BE2C (cell line): ENCODE measurements at regions not wholly inside any gene's neighbourhood (a gene's known extent, or its start where the extent isn't known, plus 50 kb on each side); places are given as distances from the start of the nearest gene placed in this dataset.

Experiments
- DNase-seq: peaks from one replicate; pipeline ENCODE4 v3.0.0-alpha.2; 2020
- H3K27me3 ChIP-seq: fragments of 250-450 bp; sonication (Bioruptor Pico); 2 replicates; pipeline ENCODE4 v1.5.1; 2020; ENCODE audit warnings: mild to moderate bottlenecking
- H3K36me3 ChIP-seq: fragments of 250-450 bp; sonication (Bioruptor Pico); 2 replicates; pipeline ENCODE4 v1.5.1; 2020; ENCODE audit warnings: mild to moderate bottlenecking
- H3K4me1 ChIP-seq: fragments of 250-450 bp; sonication (Bioruptor Pico); 2 replicates; pipeline ENCODE4 v1.5.1; 2020
- H3K4me3 ChIP-seq: 2 replicates; pipeline ENCODE4 v1.5.1; 2011; ENCODE audit warnings: low read depth, low read length
- H3K9me3 ChIP-seq: fragments of 250-450 bp; sonication (Bioruptor Pico); 2 replicates; pipeline ENCODE4 v1.5.1; 2020
- TF ChIP-seq, protein P1 (sequence below): IDR thresholded peaks from 2 replicates; pipeline ENCODE4 v1.5.1; 2012; ENCODE audit warnings: mild to moderate bottlenecking, low read depth, low read length

DNA sequence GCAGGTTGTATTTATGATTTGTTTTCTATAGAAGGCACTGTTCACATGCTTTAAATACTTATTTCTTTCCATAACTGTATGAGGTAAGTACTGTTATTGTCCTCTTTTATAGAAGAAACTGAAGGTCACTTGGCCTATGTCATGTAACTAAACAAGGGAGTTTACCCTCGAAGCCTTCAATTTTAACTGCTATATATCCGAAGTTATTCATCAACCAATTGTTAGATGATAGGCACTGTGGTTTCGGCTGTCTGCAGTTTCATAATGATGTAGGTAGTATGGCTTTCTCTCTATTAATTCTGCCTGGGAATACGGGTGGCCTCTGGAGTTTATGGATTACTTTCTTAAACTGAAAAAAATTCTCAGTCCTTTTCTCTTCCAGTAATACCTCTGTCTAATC is 413.3 kb upstream of the ADGRL2 start:
- no peak for DNase-seq
- H3K9me3 ChIP-seq: no peaks in the 10 kb centered on the region
- no peak overlapping the region for H3K4me3 ChIP-seq
- peaks cover 4% of the 10 kb centered on the region; the same call in 1 of the 2 replicates for H3K4me1 ChIP-seq
- no peaks in the 10 kb centered on the region for H3K27me3 ChIP-seq
- TF ChIP-seq, protein P1, sequence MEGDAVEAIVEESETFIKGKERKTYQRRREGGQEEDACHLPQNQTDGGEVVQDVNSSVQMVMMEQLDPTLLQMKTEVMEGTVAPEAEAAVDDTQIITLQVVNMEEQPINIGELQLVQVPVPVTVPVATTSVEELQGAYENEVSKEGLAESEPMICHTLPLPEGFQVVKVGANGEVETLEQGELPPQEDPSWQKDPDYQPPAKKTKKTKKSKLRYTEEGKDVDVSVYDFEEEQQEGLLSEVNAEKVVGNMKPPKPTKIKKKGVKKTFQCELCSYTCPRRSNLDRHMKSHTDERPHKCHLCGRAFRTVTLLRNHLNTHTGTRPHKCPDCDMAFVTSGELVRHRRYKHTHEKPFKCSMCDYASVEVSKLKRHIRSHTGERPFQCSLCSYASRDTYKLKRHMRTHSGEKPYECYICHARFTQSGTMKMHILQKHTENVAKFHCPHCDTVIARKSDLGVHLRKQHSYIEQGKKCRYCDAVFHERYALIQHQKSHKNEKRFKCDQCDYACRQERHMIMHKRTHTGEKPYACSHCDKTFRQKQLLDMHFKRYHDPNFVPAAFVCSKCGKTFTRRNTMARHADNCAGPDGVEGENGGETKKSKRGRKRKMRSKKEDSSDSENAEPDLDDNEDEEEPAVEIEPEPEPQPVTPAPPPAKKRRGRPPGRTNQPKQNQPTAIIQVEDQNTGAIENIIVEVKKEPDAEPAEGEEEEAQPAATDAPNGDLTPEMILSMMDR: no peak
- no peaks in the 10 kb centered on the region for H3K36me3 ChIP-seq

DNA sequence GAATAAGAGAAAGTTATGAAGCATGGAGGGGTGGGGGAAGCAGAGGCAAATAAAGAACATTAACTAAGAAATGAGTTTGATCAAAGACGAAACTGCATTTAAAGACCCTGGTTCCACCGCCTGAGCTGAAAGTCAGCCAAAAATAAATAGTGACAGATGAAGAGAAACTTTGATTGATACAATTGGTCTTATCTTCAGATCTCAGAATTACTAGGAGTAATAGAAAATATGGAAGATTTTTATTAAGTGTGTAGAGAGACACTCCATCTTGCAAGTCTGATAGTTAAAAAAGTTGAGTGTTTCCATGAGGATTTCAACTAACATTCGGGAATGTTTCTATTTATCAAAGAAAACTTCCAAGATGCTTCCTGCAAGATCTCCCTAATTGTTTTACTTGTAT is 418.2 kb upstream of the ADGRL2 start:
- TF ChIP-seq, protein P1: no peak
- Histone ChIP-seq H3K4me3 (no peak overlapping the region), H3K27me3 (no peaks in the 10 kb centered on the region), H3K9me3 (no peaks in the 10 kb centered on the region), H3K4me1 (peaks cover 4% of the 10 kb centered on the region; the same call in 1 of the 2 replicates), H3K36me3 (no peaks in the 10 kb centered on the region)
- DNase-seq: no peak

DNA sequence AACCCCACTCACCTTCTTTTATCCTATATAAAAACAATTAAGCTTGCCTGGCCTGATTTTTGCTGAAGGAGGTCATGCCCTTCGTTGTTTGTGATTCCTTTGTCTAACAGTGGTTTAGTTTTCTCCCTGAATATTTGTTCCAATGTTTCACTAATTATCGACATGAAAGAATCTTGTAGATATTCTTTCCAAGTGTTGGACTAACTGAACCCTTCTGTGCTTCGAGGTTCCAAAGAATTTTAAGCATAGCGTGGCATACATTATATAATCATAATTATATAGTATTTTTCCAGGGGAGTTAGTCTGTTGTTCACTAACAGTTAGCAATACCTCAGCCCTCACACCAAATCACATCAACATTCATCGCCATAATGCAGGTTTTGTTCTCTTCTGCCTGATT is 418.9 kb upstream of the ADGRL2 start:
- DNase-seq: no peak
- H3K9me3 ChIP-seq: no peaks in the 10 kb centered on the region

DNA sequence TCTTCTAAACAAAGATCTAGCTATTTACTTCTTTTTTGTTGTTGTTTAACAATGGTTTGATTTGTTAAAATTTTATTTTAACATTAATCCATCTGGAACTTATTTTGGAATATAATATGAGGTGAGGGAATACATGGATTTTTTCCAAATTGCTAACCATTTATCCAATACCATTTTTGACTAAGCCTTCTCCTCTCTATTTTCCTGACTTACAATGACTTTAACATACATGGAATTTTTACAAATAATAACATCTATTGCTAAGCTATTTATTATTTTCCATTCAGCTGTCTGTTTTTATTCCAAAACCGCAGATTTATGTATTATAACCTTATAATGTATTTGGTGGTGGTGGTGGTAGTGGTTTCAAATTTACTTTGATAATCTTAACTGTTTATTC is 420.3 kb upstream of the ADGRL2 start:
- TF ChIP-seq, protein P1: no peak

More for the DNA sequence above, 418.9 kb upstream of the ADGRL2 start:
- TF ChIP-seq, protein P1: no peak
- Histone ChIP-seq H3K36me3 (no peaks in the 10 kb centered on the region), H3K4me1 (peaks cover 4% of the 10 kb centered on the region; the same call in 1 of the 2 replicates), H3K4me3 (no peak overlapping the region), H3K27me3 (no peaks in the 10 kb centered on the region)

DNA sequence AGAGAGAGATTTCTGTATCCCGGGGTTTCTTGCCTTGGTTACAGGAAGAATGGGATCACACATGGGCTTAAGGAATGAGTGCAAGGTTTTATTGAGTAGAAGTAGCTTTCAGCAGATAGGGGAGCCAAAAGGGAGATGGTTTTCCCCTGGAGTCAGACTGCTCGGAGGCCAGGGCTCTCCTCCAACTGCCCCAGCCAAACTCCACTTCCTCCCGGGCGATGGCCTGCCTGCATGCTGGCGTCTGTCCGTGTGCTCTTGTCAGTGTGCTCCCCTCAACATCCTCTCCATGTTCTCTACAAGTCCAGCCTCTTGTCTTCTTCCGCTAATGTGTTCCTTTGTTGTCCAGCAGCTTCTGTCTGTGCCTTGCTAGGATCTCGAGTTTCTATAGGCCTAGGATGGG is 421.3 kb upstream of the ADGRL2 start:
- DNase-seq: no peak
- no peaks in the 10 kb centered on the region for H3K36me3 ChIP-seq
- H3K4me1 ChIP-seq: no peaks in the 10 kb centered on the region
- no peaks in the 10 kb centered on the region for H3K9me3 ChIP-seq
- TF ChIP-seq, protein P1: no peak
- H3K4me3 ChIP-seq: no peak overlapping the region
- H3K27me3 ChIP-seq: no peaks in the 10 kb centered on the region

More for the DNA sequence above, 420.3 kb upstream of the ADGRL2 start:
- Histone ChIP-seq H3K9me3 (no peaks in the 10 kb centered on the region), H3K4me1 (no peaks in the 10 kb centered on the region), H3K4me3 (no peak overlapping the region), H3K36me3 (no peaks in the 10 kb centered on the region), H3K27me3 (no peaks in the 10 kb centered on the region)
- DNase-seq: no peak

DNA sequence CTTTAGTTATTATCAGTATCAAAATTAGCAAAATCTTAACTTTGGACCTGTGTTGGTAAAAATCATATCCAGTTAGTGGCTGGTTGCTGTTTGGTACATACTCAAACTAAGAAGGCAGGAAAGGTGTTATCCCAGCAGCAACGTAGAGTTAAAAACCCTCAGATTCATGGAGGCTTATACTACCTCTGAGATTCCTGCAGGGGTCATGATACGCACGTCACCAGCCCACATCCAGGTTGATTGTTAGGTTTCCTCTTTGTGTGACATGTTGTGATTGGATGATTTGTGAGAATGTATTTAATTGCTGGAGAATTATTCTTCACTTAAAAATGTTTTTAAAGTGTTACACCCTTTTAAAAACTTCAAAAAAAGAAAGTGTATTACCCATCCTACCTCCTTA is 423.3 kb upstream of the ADGRL2 start:
- H3K27me3 ChIP-seq: no peaks in the 10 kb centered on the region

More for the DNA sequence above, 423.3 kb upstream of the ADGRL2 start:
- no peaks in the 10 kb centered on the region for H3K9me3 ChIP-seq
- H3K4me3 ChIP-seq: no peak overlapping the region
- no peaks in the 10 kb centered on the region for H3K36me3 ChIP-seq
- H3K4me1 ChIP-seq: no peaks in the 10 kb centered on the region
- TF ChIP-seq, protein P1: peak; percentile 15; the same call in 1 of the 2 replicates
- no peak for DNase-seq
